Peyer's patch (tissue), 4 donors: ENCODE measurements at regions not wholly inside any gene's neighbourhood (a gene's known extent, or its start where the extent isn't known, plus 50 kb on each side); places are given as distances from the start of the nearest gene placed in this dataset.

Experiments
- CTCF ChIP-seq, 6 experiments: fragments of 450-650 bp in 4 of 6; fragments of 200-600 bp in 2 of 6; sonication (generic) in 1 of 6; IDR thresholded peaks; one replicate each; pipeline ENCODE4 v1.5.1; 2017 to 2019; ENCODE audit warnings: antibody characterized with exemption in 6 of 6, mild to moderate bottlenecking in 3 of 6, moderate library complexity in 1 of 6
- POLR2A ChIP-seq, 2 donors: fragments of 450-650 bp; IDR thresholded peaks; one replicate each; pipeline ENCODE4 v1.5.1; 2017; ENCODE audit warnings: antibody characterized with exemption in 2 of 2, mild to moderate bottlenecking in 2 of 2, moderate library complexity in 2 of 2

- TF ChIP-seq CTCF (IDR thresholded peaks at IDR 0.05) (no peak), POLR2A (IDR thresholded peaks at IDR 0.05) (no peak)
Measured at GRCh38 chr21:15204970-15205286, 140.1 kb upstream of the NRIP1 start.
